ENCODE measurements at regions not wholly inside any gene's neighbourhood (a gene's known extent, or its start where the extent isn't known, plus 50 kb on each side); places are given as distances from the start of the nearest gene placed in this dataset.

GRCh38 chr16:7077636-7078035 lies 255.0 kb upstream of the RBFOX1 start (continued):
- TF ChIP-seq ZNF331 (CRISPR knock-in tag; IDR thresholded peaks at IDR 0.05; ENCODE audit: low read depth) = no peak

- H3K9me2 ChIP-seq (ENCODE audit: insufficient read depth) = no peaks in the 10 kb centered on the region
- no peak overlapping the region for H3K27ac Mint-ChIP-seq
Observed at GRCh38 chr16:7074715-7075114, 257.9 kb upstream of the RBFOX1 start.

More at GRCh38 chr16:7074715-7075114, 257.9 kb upstream of the RBFOX1 start:
- Mint-ChIP-seq H3K36me3 (ENCODE audit: low read depth) (peaks cover 9% of the 10 kb centered on the region; the same call in 2 of the 3 replicates), H3K27me3 (ENCODE audit: insufficient read depth, low read depth, poor library complexity) (no peaks in the 10 kb centered on the region), H3K4me1 (no peaks in the 10 kb centered on the region), H3K4me3 (no peak overlapping the region), H3K9me3 (peaks cover 73% of the 10 kb centered on the region)
- H2AFZ ChIP-seq = no peak overlapping the region
- no peak overlapping the region for H3K27ac ChIP-seq (ENCODE audit: low read depth)
- DNase-seq (ENCODE audit: low spot score) (no peak), ATAC-seq (no peak)
- TF ChIP-seq ETS1 (IDR thresholded peaks at IDR 0.05) (no peak), STAT1 (IDR thresholded peaks at IDR 0.05; ENCODE audit: unreplicated experiment) (no peak), ZNF114 (CRISPR knock-in tag; IDR thresholded peaks at IDR 0.05) (no peak), EZH2phosphoT487 (IDR thresholded peaks at IDR 0.05; ENCODE audit: unreplicated experiment) (no peak), REST (IDR thresholded peaks at IDR 0.05; ENCODE audit: unreplicated experiment) (no peak), CTCF (conservative IDR thresholded peaks at IDR 0.05; ENCODE audit: low read depth in 2 of 2) (no peak), ZNF331 (CRISPR knock-in tag; IDR thresholded peaks at IDR 0.05; ENCODE audit: low read depth) (no peak), EZH2 (IDR thresholded peaks at IDR 0.05; ENCODE audit: low read depth, unreplicated experiment) (no peak), CREB1 (CRISPR knock-in tag; IDR thresholded peaks at IDR 0.05; ENCODE audit: low read depth) (no peak), JUNB (IDR thresholded peaks at IDR 0.05; ENCODE audit: unreplicated experiment) (no peak), POLR2AphosphoS5 (IDR thresholded peaks at IDR 0.05; ENCODE audit: low read depth) (no peak)
- H3K4me3 ChIP-seq = no peak overlapping the region
- H3K27me3 ChIP-seq (ENCODE audit: insufficient read depth) = no peaks in the 10 kb centered on the region
- H4K20me1 ChIP-seq (replicated peaks; ENCODE audit: insufficient read depth) = no peaks in the 10 kb centered on the region
- H3K36me3 ChIP-seq (ENCODE audit: insufficient read depth) = no peaks in the 10 kb centered on the region
- no peaks in the 10 kb centered on the region for H3K79me2 ChIP-seq (replicated peaks; ENCODE audit: insufficient read depth)
- no peaks in the 10 kb centered on the region for H3K4me1 ChIP-seq (ENCODE audit: insufficient read depth)
- no peak overlapping the region for H3K4me2 ChIP-seq
- no peaks in the 10 kb centered on the region for H3F3A ChIP-seq (replicated peaks; ENCODE audit: low read depth)
